SU-DHL-6 (cell line): ENCODE measurements at regions not wholly inside any gene's neighbourhood (a gene's known extent, or its start where the extent isn't known, plus 50 kb on each side); places are given as distances from the start of the nearest gene placed in this dataset.

Source experiments
- EZH2phosphoT487 ChIP-seq: fragments of 200-600 bp; sonication (generic), shearing (Covaris generic); conservative IDR thresholded peaks from 2 replicates; pipeline ENCODE4 v1.6.1; 2018; ENCODE audit warnings: mild to moderate bottlenecking, antibody characterized with exemption, low read length, moderate library complexity, mixed read lengths
- TF ChIP-seq, protein P1 (sequence below): fragments of 200-600 bp; sonication (generic); IDR thresholded peaks from one replicate; pipeline ENCODE4 v1.5.1; 2017; ENCODE audit warnings: antibody characterized with exemption, mild to moderate bottlenecking, low read length, moderate library complexity; ENCODE audit not compliant: insufficient read depth, poor library complexity, severe bottlenecking

DNA sequence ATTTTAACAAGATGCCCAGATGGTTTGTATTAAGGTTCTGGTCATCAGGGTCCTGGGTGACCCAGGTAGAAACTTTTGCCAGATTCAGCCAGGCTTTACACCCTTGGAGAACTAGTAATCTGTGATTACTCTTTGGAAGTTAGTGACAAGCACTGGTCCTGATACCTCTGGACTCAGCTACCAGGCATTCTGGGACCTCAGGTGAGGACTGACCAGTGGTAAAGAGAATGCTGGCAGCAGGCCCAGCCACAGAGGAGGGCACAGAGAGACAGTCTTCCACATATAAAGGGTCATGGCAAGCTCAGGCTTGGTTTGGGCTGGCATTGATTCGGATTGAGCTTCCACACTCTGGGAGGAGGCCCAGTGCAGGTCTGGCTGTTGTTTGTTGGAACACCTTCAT is 112.0 kb upstream of the CHST15 start:
- TF ChIP-seq, protein P1, sequence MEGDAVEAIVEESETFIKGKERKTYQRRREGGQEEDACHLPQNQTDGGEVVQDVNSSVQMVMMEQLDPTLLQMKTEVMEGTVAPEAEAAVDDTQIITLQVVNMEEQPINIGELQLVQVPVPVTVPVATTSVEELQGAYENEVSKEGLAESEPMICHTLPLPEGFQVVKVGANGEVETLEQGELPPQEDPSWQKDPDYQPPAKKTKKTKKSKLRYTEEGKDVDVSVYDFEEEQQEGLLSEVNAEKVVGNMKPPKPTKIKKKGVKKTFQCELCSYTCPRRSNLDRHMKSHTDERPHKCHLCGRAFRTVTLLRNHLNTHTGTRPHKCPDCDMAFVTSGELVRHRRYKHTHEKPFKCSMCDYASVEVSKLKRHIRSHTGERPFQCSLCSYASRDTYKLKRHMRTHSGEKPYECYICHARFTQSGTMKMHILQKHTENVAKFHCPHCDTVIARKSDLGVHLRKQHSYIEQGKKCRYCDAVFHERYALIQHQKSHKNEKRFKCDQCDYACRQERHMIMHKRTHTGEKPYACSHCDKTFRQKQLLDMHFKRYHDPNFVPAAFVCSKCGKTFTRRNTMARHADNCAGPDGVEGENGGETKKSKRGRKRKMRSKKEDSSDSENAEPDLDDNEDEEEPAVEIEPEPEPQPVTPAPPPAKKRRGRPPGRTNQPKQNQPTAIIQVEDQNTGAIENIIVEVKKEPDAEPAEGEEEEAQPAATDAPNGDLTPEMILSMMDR = no peak
- no peak for TF ChIP-seq EZH2phosphoT487
